ENCODE measurements at regions not wholly inside any gene's neighbourhood (a gene's known extent, or its start where the extent isn't known, plus 50 kb on each side); places are given as distances from the start of the nearest gene placed in this dataset.

DNA sequence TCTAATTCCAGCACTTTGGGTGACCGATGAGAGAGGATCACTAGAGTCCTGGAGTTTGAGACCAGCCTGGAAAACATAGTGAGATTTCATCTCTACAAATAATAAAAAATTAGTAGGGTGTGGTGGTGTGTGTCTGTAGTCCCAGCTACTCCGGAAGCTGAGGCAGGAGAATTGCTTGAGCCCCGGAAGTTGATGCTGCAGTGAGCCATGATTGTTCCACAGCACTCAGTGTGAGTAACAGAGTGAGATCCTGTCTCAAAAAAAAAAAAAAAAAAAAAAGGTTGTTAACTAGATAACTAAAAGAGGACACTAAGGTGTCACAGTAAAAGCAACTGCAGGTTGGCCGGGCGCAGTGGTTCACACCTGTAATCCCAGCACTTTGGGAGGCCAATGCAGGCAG, 121.3 kb upstream of the MAX start:
- DNase-seq (ENCODE audit: low spot score): no peak

DNA sequence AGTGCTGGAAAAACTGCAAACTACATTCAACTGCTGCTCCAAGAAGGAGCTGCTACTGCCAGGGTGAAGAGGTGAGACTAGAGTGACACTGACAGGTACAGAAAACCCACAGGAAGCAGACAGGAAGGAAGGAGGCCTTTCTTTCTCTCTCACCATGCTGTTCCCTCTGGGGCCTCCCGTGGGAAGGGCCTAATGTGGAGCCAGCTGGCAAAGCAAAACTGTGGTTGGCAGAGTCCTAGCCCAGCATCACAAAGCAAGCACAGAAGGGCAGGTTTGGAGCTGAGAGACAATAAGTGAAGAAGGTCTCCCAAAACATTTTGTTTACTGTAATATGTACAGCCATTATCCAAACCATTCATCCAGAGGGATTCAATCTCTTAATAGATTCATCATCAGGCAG, 122.5 kb upstream of the MAX start:
- DNase-seq (ENCODE audit: low spot score): no peak

DNA sequence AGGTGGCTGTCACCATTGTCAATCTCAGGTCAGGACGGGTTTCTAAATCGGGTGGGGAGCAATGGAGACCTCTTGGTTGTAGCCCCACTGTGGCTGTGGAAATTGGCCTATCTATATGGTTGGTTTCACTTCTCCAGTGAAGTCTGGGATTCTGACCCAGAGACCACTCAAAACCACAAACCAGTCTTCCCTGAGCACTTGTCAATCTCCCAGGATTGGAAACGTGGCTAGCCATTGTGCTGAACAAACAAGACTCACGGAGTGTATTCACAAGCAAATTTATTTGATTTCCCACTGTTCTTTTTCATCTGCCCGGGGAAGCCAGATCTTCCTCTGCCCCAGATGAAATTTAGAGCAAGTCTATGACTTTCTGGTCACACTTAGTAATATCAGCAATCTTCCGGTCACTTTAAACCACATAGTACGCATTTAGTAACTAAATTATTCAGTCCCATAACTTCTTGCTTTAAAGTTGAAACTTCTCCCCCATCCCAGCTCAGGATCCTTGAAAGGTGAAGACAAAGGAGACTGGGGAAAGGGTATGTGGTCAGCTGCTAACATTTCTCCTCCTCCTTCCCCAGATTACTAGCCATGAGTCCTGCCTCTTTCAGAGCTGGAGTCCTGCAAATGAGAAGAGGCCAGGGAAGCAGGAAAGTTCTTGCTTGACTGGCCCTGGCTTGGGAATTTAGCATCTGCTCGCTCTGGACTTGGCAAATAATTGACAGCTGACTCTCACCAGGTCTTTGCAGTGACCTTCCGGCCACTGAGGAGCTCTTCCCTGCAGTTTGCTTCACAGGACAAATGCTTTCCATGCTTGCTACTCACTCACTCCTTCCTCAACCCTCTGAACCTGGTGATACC, 123.2 kb upstream of the MAX start:
- peak; percentile 22 for DNase-seq (ENCODE audit: low spot score)

DNA sequence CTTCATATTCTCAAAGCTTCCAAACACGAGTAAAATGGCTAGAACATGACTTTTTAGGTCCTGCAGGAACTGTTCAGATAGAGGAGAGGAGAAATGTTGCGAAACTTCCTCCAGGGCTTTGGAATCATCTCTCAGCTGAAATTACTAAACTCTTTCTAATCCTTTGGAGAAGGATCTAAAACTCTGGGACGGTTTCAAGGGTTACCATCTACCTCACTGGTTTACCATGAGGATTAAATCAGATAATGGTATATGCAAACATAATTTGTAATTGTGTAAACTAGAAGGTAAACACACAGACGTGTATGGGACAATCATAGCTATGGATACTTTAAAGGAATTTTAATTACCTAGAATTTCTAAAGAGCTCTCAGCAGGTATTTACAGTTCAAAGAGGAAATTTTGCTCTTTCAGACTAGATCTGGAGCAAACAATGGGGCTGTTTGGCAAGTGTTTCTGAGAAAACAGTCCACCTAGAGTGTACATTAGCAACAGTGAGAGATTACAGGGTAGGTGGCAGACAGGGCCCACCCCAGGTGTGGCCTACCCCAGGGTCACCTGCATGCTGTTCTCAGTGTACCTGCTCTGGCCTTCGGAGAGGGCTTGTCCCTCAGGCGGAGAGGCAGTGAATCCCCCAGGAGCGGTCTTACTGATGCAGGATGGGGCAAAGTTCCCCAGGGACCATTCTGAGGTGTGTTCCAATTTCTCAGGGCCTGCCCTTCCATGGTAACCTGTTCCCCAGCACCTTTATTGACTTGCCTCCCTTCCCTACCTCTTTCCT, 124.7 kb upstream of the MAX start:
- DNase-seq (ENCODE audit: low spot score): no peak

DNA sequence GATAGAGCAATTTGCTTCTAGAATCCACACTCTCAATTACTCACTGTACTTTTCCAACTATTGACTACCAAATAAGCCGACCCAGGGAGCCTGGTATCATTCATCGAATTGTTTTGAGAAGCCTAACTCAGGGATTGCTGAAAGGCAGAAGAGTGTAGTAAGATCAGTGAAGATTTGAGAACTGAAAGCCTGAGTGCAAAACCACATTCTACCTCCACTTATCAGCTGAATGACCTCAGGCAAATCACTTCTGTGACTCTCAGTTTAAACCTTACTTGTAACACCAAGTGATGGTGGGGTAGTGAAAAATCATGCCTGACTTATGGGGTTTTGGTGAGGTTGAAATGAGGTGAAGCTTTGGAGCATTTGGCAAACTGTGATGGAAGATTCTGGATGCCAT, 126.1 kb upstream of the MAX start:
- no peak for DNase-seq (ENCODE audit: low spot score)

DNA sequence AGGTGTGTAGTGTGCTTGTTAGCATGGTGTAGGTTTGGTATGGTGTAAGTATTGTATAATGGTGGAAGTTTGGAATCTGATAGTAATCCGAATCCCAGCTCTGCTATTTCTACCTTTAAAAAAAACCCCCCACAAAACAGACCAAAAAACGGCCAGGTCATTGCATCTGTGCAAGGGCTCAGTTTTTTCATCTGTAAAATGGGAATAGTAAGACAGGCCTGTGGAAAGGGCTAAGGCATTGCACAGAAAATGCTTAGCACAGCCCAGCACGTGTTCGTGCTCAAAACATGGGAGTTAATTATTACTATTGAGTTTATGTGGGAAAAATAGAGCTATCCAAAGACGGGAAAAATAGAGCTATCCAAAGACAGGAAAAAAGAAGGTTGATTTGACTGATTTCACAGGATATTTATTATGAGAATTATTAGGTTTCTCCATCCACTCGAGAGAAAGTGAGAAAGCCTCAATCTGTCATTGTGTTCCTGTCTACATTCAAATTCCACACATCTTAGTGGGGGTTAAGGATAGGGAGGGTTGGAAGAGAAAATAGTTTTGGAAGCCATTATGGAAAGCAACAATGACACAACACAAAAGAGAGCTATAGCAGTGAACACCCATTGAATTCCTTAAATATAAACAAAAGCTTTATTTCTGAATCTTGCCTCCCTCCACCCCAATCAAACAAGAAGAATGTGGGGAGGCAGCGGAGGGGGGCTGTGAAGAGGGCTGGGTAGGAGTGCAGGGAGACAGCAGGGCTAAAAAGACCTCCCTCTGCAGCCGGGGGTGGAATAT, 126.8 kb upstream of the MAX start:
- DNase-seq (ENCODE audit: low spot score): no peak

DNA sequence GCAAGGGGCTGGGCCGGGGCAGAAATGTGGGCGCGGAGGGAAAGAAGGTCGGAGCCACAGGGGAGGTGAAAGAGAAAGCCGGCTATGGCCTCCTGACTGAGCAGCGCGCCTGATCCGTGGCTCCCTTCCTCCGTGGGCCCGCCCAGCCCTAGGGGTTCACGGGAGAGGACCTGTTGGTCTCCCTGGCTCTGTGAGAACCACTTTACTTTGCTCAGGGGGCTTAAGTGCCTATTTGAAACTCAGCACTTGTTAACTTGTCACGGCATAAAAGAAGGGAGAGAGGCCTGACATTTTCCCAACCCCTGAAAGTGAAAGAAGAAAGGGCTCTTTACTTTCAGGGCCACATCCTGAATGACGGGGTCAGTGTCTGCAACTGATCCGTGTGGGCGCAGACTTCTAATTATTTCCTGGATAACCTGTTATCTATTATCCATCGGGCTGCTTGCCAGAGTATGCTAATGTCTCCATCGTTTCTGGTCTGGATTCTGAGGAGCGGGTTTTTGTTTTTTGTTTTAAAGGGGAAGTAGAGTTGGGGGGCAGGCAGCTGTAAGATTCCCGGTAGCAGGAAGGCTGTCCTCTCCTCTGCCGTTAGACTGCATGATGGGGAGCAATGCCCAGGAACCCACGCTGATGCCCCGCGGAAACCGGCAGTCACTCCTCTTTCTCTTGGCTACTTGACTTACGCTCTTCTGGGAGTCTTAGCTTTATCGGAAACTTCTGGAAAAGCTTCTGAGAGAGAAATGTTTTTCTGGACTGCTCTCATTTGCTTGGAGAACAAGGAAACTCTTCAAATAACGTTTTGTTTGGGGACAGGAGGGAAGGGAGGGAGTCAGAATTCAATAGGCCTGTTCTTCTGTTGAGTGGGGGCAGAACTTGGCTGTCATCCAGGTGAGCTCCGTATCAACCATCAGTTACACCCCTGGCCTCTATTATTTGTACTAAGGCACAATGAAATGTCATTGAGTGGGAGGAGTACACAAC, 127.7 kb upstream of the MAX start:
- peak; percentile 23 for DNase-seq (ENCODE audit: low spot score)

DNA sequence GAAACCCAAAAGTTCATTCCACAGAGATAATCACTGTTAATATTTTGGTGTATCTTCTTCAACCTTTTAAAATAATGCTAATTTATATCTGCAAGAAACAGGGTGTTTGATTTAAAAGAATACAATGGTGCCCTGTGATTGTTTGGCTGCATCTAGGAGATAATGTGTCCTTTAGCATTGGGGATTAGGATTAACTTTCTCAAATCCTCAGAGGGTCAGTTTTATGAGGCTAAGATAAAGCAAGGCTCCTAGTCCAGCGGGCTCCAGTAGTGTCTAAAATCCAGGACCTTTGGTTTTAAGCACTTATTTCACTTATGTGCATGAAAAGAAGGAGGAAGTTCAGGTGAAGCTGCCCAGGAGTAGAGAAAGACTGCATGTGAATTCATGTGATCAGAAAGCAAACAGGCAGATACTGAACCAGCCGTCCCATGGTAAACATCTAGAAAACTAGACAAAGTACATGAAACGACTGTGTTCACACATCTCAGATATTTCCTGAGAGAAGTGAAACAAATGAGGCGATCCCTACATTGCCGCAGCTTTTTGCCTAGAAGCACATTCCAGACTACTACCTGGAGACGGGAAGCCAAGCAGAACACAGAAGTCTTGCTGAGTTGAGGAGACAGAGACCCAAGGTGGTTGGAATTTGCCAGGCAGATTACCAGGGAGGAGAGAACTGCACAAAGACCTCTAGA, 129.1 kb upstream of the MAX start:
- no peak for DNase-seq (ENCODE audit: low spot score)

DNA sequence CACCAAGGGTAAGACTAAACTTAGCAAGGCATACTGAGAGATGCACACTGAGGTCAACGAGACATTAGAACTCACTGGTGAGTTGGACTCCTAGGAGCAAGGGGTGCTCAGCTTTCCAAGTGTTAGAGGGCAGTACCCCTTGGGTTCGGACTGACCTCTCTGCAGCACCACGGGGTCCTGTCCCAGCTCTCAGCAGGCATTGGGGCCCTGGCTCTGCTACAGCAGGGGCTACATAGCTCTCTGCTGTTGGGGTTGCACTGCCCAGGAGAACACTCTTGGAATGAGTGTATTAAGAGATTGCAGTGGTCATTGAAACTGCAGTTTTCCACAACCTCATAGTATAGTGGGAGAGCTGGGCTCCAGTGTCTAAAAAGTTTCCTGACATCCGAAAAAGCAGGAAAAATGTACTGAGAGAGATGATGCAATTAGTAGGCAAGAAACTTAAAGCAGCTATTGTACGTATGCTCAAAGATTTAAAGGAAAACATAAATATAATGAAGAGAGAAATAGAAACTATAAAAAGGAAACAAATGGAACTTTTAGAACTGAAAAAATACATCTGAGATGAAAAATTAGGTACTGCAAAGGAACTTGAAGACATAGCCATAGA, 132.5 kb upstream of the MAX start:
- no peak for DNase-seq (ENCODE audit: low spot score)

DNA sequence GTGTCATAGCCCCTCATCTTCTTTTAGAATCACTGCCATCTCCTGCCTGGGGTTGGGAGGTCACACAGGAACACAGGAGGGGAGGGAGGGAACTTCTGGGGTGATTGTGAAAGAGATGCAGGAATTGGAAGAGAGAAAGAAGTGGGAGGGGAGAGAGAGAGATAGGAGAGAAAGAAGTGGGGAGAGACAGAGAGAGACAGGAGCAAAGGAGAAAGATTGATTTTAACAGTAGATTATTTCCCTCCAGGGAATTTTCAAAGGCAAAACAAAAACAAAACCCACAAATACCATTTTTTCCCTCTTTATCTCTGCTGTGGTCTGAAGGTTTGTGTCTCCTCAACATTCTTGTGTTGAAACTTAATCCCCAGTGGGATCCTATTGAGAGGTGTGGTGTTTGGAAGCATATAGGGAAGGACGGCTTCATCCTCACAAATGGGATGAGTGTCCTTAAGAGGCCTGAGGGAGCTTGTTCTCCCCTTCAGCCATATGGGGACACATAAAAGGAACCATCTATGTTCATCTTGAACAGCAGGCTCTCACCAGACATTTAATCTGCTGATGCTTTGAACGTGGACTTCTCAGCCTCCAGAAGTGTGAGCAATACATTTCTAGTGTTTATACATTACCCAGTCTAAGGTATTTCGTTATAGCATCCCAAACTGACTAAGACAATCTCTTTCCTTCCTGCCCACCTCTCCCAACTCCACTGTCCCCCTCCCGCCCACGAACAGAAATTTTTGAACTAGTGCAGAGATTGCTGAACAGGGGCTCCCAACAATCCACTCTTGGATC, 134.9 kb upstream of the MAX start:
- DNase-seq (ENCODE audit: low spot score): no peak

DNA sequence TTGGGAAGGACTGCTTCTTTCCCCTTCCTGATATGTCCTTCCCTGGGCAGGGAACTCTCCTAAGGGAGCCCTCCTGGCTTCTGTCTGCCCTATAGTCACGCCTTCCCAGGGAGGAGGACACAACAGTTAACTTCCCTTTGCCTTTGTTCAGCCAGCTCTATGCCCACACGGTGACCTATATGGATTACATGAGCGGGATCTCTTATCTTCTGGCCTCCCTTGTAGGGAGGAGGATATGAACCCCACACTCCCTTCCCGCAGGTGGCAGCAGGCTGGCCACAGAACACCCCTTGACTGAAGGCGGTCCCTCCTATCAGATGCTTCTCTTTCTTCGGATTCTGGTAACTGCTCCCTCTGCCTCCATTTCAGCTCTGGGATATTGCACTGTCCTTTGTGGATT, 135.6 kb upstream of the MAX start:
- DNase-seq (ENCODE audit: low spot score): no peak

DNA sequence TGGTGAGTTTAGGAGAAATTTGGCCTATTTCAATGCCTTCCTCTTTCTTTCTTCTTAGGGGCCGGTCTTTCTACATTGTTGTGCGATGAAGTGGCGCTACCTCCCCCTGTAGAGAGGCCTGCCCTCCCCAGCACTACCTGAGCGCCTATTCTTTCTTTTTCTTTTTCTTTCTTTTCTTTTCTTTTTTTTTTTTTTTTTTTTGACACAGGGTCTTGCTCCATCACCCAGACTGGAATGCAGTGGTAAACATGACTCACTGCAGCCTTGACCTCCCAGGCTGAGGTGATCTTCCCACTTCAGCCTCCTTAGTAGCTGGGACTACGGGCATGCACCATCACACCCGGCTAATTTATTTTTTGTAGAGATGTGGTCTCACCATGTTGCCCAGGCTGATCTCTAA, 136.1 kb upstream of the MAX start:
- DNase-seq (ENCODE audit: low spot score): no peak

DNA sequence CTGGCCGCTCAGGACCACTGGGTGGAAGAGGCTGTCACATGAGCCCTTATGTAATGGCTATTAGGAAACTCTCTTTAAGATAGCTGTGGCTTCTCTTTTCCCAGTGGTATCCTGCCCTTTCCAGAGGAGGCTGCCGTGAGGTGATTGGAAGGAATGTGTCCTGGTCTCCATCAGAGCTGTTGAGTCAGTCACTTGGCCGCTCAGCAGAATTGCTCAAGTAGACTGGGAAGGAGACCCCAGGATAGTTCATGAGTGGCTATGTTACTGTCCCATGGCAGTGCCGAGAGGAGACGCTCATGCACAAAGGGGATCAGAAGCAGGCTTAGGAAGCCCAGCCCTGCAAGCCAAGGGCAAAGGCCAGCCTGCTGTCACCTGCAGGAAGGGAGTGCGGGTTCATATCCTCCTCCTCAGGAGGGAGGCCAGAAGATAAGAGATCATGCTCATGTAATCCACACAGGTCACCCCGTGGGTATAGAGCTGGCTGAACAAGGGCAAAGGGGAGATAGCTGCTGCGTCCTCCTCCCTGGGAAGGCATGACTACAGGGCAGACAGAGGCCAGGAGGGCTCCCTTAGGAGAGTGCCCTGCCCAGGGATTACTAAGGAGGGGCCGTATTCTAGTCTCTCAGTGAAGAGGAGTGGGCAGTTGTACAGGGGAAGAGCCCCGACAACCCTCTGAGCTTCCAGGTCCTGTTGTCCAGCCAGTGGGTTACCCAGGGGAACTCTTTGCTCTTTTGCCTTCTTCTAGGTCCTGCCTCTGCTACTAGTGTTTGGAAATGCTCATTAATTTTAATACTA, 137.0 kb upstream of the MAX start:
- no peak for DNase-seq (ENCODE audit: low spot score)

DNA sequence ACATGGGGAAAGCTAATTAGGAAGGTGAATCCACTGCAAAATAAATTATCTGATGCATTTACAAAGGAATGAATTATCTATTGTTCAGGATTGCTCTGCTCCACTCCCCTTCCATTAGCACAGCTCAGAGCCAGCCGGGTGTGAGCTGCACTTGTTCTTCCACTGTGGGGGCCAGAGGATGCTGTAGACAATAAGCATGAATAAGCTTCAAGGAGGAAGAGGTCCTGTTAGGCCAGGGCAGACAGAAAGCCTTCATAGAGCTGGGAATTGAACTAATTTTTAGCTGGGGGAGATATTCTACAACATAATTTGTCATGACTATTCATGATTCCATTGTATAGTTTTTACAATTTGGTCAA, 137.6 kb upstream of the MAX start:
- no peak for DNase-seq (ENCODE audit: low spot score)

DNA sequence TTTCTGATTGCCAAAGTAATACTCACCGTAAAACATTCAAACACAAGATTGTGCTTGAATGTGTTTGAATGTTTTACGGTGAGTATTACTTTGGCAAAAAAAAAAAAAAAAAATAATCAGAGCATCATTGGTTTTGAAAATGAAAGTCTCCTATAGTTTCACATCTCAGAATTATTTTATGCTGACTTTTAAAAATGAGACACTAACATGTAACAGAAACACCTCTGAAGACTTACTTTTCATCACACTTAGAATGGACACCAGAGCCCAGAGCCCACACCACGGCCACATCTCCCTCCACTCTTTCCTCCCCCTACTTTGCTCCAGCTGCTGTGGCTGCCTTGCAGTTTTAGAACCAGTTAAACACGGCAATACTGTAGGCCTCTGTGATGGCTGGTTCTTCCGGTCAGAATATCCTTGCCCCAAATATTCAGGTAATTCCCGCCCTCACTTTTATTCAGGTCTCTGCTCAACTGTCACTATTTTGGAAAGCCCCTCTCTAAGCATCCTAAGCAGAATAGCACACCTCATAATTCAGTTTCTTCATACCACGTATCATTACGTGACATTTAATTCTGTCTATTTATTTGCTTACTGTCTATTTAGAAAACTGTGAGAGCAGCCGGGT, 138.9 kb upstream of the MAX start:
- DNase-seq (ENCODE audit: low spot score): no peak

DNA sequence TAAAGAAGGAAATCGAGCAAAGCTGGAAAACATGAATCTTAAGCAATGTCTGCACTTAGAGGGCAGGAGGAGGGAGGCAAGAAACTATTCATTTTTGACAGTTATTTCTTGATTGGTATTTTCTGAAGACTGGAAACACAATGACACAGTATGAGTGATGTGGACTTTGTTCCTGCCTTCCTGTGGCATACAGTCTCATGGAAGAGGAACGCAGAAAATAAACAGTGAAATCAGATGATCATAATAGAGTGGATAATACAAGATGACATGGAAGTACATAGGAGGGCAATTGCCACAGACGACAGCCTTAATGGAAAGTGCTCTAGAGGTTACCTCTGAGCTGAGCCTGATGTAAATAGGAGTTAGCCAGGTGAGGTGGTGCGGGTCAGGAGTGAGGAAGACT, 140.4 kb upstream of the MAX start:
- no peak for DNase-seq (ENCODE audit: low spot score)

DNA sequence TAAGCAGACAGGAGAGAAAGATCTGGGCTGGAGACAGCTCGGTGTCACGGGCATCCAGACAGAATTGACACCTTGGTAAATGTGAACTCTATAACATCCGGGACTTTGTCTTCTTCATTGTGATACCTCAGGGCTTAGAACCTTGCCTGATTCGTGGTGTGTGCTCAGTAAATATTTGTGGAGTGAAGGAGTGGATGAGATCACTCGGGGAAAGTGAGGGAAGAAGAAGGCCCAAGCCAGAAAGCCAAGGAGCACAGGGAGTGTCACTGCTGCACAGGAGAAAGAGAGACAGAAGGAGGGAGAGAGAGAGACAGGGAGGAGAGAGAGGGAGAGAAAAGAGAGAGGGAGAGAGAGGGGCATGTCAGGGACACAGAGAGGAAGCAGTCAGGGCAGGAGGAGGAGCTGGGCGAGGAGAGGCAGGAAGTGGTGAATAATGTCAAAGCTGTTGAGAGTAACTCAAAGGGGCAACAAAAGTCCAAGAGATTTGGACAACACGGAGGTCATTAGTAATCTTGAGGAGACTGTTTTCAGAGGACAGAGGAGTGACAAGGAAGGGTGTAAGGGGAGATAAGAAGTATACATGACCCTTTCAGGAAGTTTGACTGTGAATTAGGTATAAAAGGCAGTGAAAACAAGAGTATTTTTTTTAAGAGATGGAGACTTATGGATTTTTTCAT, 141.6 kb upstream of the MAX start:
- no peak for DNase-seq (ENCODE audit: low spot score)

All from SK-N-DZ (cell line).